Liver (tissue), 3 donors: ENCODE measurements at regions not wholly inside any gene's neighbourhood (a gene's known extent, or its start where the extent isn't known, plus 50 kb on each side); places are given as distances from the start of the nearest gene placed in this dataset.

Experiments used
- JUND ChIP-seq, 2 donors: IDR thresholded peaks; 2 replicates each; pipeline ENCODE4 v1.6.1; 2016; ENCODE audit warnings: antibody characterized with exemption in 2 of 2
- RAD21 ChIP-seq, 2 donors: IDR thresholded peaks; 2 replicates each; pipeline ENCODE4 v1.6.1; 2016; ENCODE audit warnings: antibody characterized with exemption in 2 of 2, mild to moderate bottlenecking in 2 of 2
- SP1 ChIP-seq: IDR thresholded peaks from 2 replicates; pipeline ENCODE4 v1.6.1; 2018; ENCODE audit warnings: antibody characterized with exemption, mild to moderate bottlenecking
- TAF1 ChIP-seq: conservative IDR thresholded peaks from 2 replicates; pipeline ENCODE4 v1.6.1; 2016; ENCODE audit warnings: antibody characterized with exemption, mild to moderate bottlenecking
- TF ChIP-seq, protein P1 (sequence below): fragments of 150-350 bp; IDR thresholded peaks from 2 replicates; pipeline ENCODE4 v1.5.1; 2017; ENCODE audit warnings: improper control_type of control experiment, low read depth, low read length; ENCODE audit not compliant: missing input control
- donor health status: healthy.
- donor health status: healthy.

GRCh38 chr5:148882332-148882731 lies 55.9 kb downstream of the ADRB2 start:
- TF ChIP-seq TAF1 (no peak), JUND (IDR thresholded peaks at IDR 0.05) (no peak), SP1 (no peak), RAD21 (IDR thresholded peaks at IDR 0.05) (no peak)
- TF ChIP-seq, protein P1, sequence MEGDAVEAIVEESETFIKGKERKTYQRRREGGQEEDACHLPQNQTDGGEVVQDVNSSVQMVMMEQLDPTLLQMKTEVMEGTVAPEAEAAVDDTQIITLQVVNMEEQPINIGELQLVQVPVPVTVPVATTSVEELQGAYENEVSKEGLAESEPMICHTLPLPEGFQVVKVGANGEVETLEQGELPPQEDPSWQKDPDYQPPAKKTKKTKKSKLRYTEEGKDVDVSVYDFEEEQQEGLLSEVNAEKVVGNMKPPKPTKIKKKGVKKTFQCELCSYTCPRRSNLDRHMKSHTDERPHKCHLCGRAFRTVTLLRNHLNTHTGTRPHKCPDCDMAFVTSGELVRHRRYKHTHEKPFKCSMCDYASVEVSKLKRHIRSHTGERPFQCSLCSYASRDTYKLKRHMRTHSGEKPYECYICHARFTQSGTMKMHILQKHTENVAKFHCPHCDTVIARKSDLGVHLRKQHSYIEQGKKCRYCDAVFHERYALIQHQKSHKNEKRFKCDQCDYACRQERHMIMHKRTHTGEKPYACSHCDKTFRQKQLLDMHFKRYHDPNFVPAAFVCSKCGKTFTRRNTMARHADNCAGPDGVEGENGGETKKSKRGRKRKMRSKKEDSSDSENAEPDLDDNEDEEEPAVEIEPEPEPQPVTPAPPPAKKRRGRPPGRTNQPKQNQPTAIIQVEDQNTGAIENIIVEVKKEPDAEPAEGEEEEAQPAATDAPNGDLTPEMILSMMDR: no peak
